ENCODE measurements at regions not wholly inside any gene's neighbourhood (a gene's known extent, or its start where the extent isn't known, plus 50 kb on each side); places are given as distances from the start of the nearest gene placed in this dataset.

DNA sequence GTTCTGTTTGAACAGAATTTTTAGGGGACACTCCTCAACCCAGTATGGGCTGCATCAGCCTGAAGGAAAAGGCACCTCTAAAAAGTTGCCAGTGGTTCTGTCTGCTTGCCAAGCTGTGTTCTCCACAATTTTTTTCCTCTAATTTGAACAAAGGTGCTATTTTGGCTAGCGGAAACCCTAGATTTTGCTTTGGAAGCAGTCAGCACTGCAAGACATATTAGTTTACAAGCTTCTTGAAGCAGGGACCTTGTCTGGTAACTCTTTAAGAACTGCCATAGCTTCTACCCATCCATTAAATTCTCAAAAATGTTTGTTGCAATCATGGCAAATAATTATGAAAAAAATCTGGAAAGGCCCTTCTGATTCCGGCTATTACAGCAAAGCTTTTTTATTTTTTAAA lies 75.6 kb upstream of the HEPHL1 start:
- no peak for TF ChIP-seq POLR2A (IDR thresholded peaks at IDR 0.05; ENCODE audit: low read depth, low read length)
- TF ChIP-seq POLR2AphosphoS5 (IDR thresholded peaks at IDR 0.05; ENCODE audit: low read depth, low read length): no peak
- TF ChIP-seq TAF1 (IDR thresholded peaks at IDR 0.05; ENCODE audit: borderline replicate concordance, low read depth, low read length): no peak
